Effector memory CD4-positive, alpha-beta T cell (primary cell): ENCODE measurements at regions not wholly inside any gene's neighbourhood (a gene's known extent, or its start where the extent isn't known, plus 50 kb on each side); places are given as distances from the start of the nearest gene placed in this dataset.
"Not testable (repeated sequence)": the region's sequence is repeated elsewhere in the genome, so short reads cannot be mapped to it uniquely, and the experiment has no call there.

Experiments
- DNase-seq, 3 donors: peaks; one replicate each; pipeline ENCODE4 v3.0.0-alpha.2; 2020
- H3K27ac ChIP-seq: 2 replicates; pipeline ENCODE4 v1.7.0; 2013; ENCODE audit warnings: mild to moderate bottlenecking, low read length, moderate library complexity; ENCODE audit not compliant: insufficient read depth, poor library complexity, severe bottlenecking
- H3K27me3 ChIP-seq: replicated peaks from 2 replicates; pipeline ENCODE4 v1.7.0; 2013; ENCODE audit warnings: mild to moderate bottlenecking, low read length; ENCODE audit not compliant: insufficient read depth, control insufficient read depth, poor library complexity, severe bottlenecking
- H3K36me3 ChIP-seq: 2 replicates; pipeline ENCODE4 v1.7.0; 2013; ENCODE audit warnings: mild to moderate bottlenecking, low read length, moderate library complexity; ENCODE audit not compliant: control insufficient read depth, insufficient read depth
- H3K4me1 ChIP-seq: 2 replicates; pipeline ENCODE4 v1.7.0; 2013; ENCODE audit warnings: low read length, mild to moderate bottlenecking; ENCODE audit not compliant: control insufficient read depth, insufficient read depth, poor library complexity, severe bottlenecking
- H3K4me3 ChIP-seq: 2 replicates; pipeline ENCODE4 v1.7.0; 2013; ENCODE audit warnings: low read length, low read depth, mild to moderate bottlenecking; ENCODE audit not compliant: insufficient read depth, poor library complexity, severe bottlenecking
- H3K9me3 ChIP-seq: 2 replicates; pipeline ENCODE4 v1.7.0; 2013; ENCODE audit warnings: mild to moderate bottlenecking, low read length, moderate library complexity; ENCODE audit not compliant: control insufficient read depth

DNA sequence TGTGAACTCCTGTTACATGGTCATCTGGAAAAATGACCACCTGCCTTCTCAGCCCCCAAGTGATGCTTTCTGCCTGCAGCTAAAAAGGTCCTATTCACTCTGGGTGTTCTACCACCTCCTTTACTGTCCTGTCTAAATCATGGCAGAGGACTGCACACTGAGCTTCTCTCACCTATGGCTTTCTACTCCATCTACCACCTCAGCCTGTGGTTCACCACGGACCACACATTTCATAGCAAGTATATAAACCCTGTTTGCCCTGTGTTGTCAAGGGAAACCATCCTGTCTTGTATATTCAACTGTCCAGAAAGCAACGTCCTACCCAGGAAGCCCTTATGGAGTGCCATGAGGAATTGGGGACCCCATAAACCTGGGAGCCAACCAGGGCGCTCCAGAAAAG is 167.4 kb upstream of the ITGA1 start:
- no peak for DNase-seq
- H3K36me3 ChIP-seq: no peaks in the 10 kb centered on the region
- H3K27me3 ChIP-seq: no peaks in the 10 kb centered on the region
- no peak overlapping the region for H3K27ac ChIP-seq
- H3K4me1 ChIP-seq: no peaks in the 10 kb centered on the region
- H3K4me3 ChIP-seq: no peak overlapping the region
- no peaks in the 10 kb centered on the region for H3K9me3 ChIP-seq

DNA sequence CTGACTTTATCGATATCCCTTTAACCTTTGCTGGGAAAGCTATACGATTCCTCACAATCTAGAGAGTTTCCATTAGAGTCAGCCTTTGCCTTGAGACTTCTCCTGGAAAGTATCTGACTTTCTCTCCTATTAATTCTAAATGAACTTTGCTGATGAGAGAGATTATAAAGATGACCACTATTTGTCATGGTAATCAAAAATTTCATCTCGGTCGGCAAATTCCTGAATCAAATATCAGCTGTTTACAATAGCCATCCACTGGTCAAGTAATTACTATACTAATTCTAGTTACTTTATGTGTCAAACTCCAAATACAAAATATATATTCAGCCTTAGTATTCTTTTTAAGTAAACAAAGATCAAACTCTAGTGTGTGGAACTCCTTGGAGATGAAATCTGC is 164.4 kb upstream of the ITGA1 start:
- no peaks in the 10 kb centered on the region for H3K36me3 ChIP-seq

GRCh38 chr5:52624291-52624690 is 163.4 kb upstream of the ITGA1 start:
- Histone ChIP-seq H3K27me3 (no peaks in the 10 kb centered on the region), H3K36me3 (no peaks in the 10 kb centered on the region)

More for the DNA sequence above, 164.4 kb upstream of the ITGA1 start:
- no peak for DNase-seq
- H3K27me3 ChIP-seq: no peaks in the 10 kb centered on the region
- H3K4me1 ChIP-seq: no peaks in the 10 kb centered on the region
- H3K9me3 ChIP-seq: no peaks in the 10 kb centered on the region
- no peak overlapping the region for H3K27ac ChIP-seq
- no peak overlapping the region for H3K4me3 ChIP-seq

GRCh38 chr5:52626312-52626711 is 161.4 kb upstream of the ITGA1 start:
- Histone ChIP-seq H3K4me3 (no peak overlapping the region), H3K27ac (no peak overlapping the region), H3K36me3 (no peaks in the 10 kb centered on the region), H3K4me1 (no peaks in the 10 kb centered on the region), H3K9me3 (no peaks in the 10 kb centered on the region), H3K27me3 (no peaks in the 10 kb centered on the region)
- no peak for DNase-seq

More at GRCh38 chr5:52624291-52624690, 163.4 kb upstream of the ITGA1 start:
- Histone ChIP-seq H3K9me3 (no peaks in the 10 kb centered on the region), H3K4me3 (no peak overlapping the region), H3K4me1 (no peaks in the 10 kb centered on the region), H3K27ac (no peak overlapping the region)
- no peak for DNase-seq

DNA sequence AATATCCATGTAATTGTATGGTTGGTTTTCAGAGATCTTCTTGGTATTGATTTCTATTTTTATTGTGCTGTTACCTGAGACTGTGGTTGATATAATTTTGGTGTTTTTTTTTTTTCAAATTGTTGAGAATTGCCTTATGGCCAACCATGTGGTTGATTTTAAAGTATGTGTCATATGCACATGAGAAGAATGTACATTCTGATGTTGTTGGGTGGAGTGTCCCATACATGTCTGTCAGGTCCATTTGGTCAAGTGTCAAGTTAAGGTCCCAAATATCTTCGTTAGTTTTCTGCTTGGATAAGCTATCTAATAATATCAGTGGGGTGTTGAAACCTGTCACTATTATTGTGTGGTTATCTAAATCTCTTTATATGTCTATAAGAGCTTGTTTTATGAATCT is 160.0 kb upstream of the ITGA1 start:
- Histone ChIP-seq H3K4me1 (no peaks in the 10 kb centered on the region), H3K4me3 (no peak overlapping the region), H3K36me3 (no peaks in the 10 kb centered on the region), H3K27ac (no peak overlapping the region), H3K27me3 (no peaks in the 10 kb centered on the region), H3K9me3 (no peaks in the 10 kb centered on the region)
- no peak for DNase-seq

DNA sequence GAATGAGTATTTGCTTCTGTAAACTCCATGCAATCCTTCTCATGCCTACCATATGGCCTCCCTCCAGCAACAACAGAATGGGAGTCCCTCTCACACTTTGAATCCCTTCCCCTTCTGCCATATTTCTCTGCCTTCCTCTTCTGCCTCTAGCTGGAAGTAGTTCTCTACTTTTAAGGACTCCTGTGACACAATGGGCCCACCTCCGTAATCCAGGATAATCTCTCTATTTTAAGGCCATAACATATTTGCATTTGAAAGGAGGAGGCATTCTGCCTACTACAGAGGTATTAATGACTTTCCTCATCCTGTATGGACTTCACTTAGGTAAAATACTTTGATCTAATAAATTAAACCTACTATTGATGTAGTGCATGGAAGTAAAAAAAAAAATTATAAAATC is 155.4 kb upstream of the ITGA1 start:
- no peak for DNase-seq
- H3K4me3 ChIP-seq: no peak overlapping the region
- H3K4me1 ChIP-seq: no peaks in the 10 kb centered on the region

DNA sequence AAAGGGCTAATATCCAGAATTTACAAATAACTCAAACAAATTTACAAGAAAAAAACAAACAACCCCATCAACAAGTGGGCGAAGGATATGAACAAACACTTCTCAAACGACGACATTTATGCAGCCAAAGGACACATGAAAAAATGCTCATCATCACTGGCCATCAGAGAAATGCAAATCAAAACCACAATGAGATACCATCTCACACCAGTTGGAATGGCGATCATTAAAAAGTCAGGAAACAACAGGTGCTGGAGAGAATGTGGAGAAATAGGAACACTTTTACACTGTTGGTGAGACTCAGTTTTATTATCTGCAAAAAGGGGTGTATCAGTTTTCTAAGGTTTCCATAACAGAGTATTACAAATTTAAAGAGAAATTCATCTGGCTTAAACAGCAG is 153.5 kb upstream of the ITGA1 start:
- H3K36me3 ChIP-seq, H3K27me3 ChIP-seq, H3K27ac ChIP-seq, H3K4me3 ChIP-seq, H3K4me1 ChIP-seq, DNase-seq, H3K9me3 ChIP-seq: not testable (repeated sequence)

More for the DNA sequence above, 155.4 kb upstream of the ITGA1 start:
- H3K27me3 ChIP-seq: no peaks in the 10 kb centered on the region
- no peaks in the 10 kb centered on the region for H3K36me3 ChIP-seq
- H3K27ac ChIP-seq: no peak overlapping the region
- H3K9me3 ChIP-seq: no peaks in the 10 kb centered on the region

GRCh38 chr5:52638732-52639131 is 149.0 kb upstream of the ITGA1 start:
- no peaks in the 10 kb centered on the region for H3K9me3 ChIP-seq
- no peak overlapping the region for H3K4me3 ChIP-seq
- no peaks in the 10 kb centered on the region for H3K4me1 ChIP-seq
- H3K27me3 ChIP-seq: no peaks in the 10 kb centered on the region
- H3K27ac ChIP-seq: no peak overlapping the region
- no peaks in the 10 kb centered on the region for H3K36me3 ChIP-seq
- DNase-seq: no peak

DNA sequence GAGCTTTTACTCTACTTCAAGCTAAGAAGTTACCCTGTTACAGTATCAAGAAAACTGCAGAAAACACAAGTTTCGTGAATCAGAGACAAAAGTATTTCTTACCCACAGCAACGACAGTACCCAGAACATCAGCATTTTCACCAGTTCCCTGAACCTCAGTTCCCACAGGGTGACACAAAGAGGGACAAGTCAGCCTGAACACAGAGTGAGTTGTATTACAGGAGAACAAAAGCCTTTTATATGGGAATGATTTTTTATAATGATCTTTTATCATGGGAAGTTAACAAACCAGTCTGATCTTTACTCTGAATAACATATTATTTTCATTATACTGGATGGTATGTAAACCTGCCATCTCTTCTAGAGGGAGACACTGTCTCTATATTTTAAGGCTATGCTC is 139.0 kb upstream of the ITGA1 start:
- no peaks in the 10 kb centered on the region for H3K27me3 ChIP-seq
- DNase-seq: no peak
- no peak overlapping the region for H3K4me3 ChIP-seq
- H3K27ac ChIP-seq: no peak overlapping the region
- no peaks in the 10 kb centered on the region for H3K9me3 ChIP-seq
- H3K4me1 ChIP-seq: no peaks in the 10 kb centered on the region
- no peaks in the 10 kb centered on the region for H3K36me3 ChIP-seq

DNA sequence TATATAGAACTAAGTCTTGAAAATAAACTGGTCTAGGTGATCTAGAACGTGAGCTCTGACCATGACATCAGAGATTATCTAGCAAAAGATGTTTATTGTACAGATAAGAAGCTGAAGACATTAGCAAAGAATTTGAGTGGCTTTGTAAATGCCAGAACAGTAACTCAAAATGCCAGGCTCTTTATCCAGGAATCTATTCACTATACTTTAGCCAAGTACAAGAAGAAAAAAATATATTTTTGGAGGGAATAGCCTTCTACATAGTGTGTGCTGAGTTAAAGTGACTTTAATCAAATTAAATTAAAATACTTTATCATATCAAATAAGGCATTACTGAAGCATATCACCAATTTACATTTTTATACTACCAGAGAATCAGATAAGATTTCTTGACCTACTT is 132.6 kb upstream of the ITGA1 start:
- H3K4me1 ChIP-seq: no peaks in the 10 kb centered on the region
- H3K36me3 ChIP-seq: no peaks in the 10 kb centered on the region

More for the DNA sequence above, 132.6 kb upstream of the ITGA1 start:
- no peaks in the 10 kb centered on the region for H3K27me3 ChIP-seq
- H3K27ac ChIP-seq: no peak overlapping the region
- H3K9me3 ChIP-seq: no peaks in the 10 kb centered on the region
- no peak for DNase-seq
- no peak overlapping the region for H3K4me3 ChIP-seq
